ENCODE measurements at regions not wholly inside any gene's neighbourhood (a gene's known extent, or its start where the extent isn't known, plus 50 kb on each side); places are given as distances from the start of the nearest gene placed in this dataset.
"Not testable (repeated sequence)": the region's sequence is repeated elsewhere in the genome, so short reads cannot be mapped to it uniquely, and the experiment has no call there.

DNA sequence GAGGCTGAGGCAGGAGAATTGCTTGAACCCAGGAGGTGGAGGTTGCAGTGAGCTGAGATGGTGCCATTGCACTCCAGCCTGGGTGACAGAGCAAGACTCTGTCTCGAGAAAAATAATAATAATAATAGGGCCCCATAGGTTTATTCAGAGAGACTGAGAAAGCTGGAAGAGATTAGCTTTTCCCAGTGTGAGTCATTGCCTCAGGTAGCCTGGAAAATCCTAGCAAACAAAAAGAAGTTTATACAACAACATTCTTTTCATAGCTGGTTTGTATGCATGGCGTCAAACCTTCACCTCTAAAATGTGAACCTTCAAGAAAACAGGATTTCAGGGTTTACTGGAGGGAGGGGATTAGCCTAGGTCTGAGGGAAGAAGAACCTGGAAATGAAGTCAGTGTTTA is 2768.8 kb upstream of the TPTE start:
- not testable (repeated sequence) for TF ChIP-seq CTCF (IDR thresholded peaks at IDR 0.05 in 4 of 5, conservative IDR thresholded peaks at IDR 0.05 in 1 of 5); POLR2A (IDR thresholded peaks at IDR 0.05)
